MCF 10A (cell line): ENCODE measurements at regions not wholly inside any gene's neighbourhood (a gene's known extent, or its start where the extent isn't known, plus 50 kb on each side); places are given as distances from the start of the nearest gene placed in this dataset.

ENCODE experiments used
- BruUV-seq: library from RNA; stranded (reverse); fragments of 400-500 nt; replicated peaks from 2 replicates; lab custom pipeline; 2021; lab: Mats Ljungman, UMichigan
- CTCF ChIA-PET: fragments of 300-600 bp; sonication (Branson Sonifier 250); formaldehyde crosslinking; extraction: SDS; loops from one replicate; lab custom pipeline; 2021; ENCODE audit warnings: antibody characterized with exemption, inconsistent platforms; lab: Yijun Ruan, JAX
- POLR2A ChIA-PET: fragments of 300-600, 350-650 bp; sonication (Branson Sonifier 250); formaldehyde crosslinking; extraction: SDS; loops from one replicate; lab custom pipeline; 2020; ENCODE audit warnings: antibody characterized with exemption, inconsistent platforms; lab: Yijun Ruan, JAX
- DNase-seq: peaks from one replicate; pipeline ENCODE4 v3.0.0-alpha.2; 2018; ENCODE audit not compliant: unreplicated experiment
- H3K27ac Mint-ChIP-seq: one replicate; pipeline ENCODE4 v1.8.0; 2022; ENCODE audit warnings: mild to moderate bottlenecking, low read depth, mixed read lengths; ENCODE audit not compliant: unreplicated experiment
- H3K27me3 Mint-ChIP-seq: one replicate; pipeline ENCODE4 v1.8.0; 2022; ENCODE audit warnings: mixed read lengths; ENCODE audit not compliant: insufficient read depth, unreplicated experiment
- H3K36me3 Mint-ChIP-seq: one replicate; pipeline ENCODE4 v1.8.0; 2022; ENCODE audit warnings: mild to moderate bottlenecking, moderate library complexity, mixed read lengths; ENCODE audit not compliant: insufficient read depth, unreplicated experiment
- H3K4me1 Mint-ChIP-seq: one replicate; pipeline ENCODE4 v1.8.0; 2022; ENCODE audit warnings: mixed read lengths; ENCODE audit not compliant: insufficient read depth, unreplicated experiment
- H3K4me3 Mint-ChIP-seq: one replicate; pipeline ENCODE4 v1.8.0; 2022; ENCODE audit warnings: mild to moderate bottlenecking, moderate library complexity, mixed read lengths; ENCODE audit not compliant: unreplicated experiment
- H3K9me3 Mint-ChIP-seq: one replicate; pipeline ENCODE4 v1.8.0; 2022; ENCODE audit warnings: mixed read lengths; ENCODE audit not compliant: unreplicated experiment
- intact Hi-C: fragments of 100-400 bp; cut with micrococcal nuclease; formaldehyde crosslinking; loops from 2 replicates; pipeline ENCODE4 v1.14.1; 2022
- TF ChIP-seq, protein P1 (sequence below): fragments of 200-600 bp; IDR thresholded peaks from one replicate; pipeline ENCODE4 v1.8.0; 2022; ENCODE audit warnings: antibody characterized with exemption, mild to moderate bottlenecking; ENCODE audit not compliant: unreplicated experiment

DNA sequence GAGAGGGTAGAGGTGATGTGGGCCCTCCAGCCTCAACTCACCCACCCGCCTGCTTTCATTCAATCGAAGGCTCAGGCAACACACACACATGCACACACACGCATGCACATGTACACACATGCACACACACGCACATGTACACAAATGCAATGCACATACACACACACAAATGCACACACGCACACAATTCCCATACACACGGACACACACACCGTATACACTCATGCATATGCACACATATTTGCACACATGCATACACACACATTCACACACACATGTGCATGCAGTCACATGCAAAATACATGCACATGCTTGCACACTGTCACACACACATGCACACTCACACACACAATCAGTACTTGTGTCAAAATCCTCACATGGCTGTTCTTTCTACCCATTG is 55.9 kb upstream of the SPACA7 start:
- TF ChIP-seq, protein P1, sequence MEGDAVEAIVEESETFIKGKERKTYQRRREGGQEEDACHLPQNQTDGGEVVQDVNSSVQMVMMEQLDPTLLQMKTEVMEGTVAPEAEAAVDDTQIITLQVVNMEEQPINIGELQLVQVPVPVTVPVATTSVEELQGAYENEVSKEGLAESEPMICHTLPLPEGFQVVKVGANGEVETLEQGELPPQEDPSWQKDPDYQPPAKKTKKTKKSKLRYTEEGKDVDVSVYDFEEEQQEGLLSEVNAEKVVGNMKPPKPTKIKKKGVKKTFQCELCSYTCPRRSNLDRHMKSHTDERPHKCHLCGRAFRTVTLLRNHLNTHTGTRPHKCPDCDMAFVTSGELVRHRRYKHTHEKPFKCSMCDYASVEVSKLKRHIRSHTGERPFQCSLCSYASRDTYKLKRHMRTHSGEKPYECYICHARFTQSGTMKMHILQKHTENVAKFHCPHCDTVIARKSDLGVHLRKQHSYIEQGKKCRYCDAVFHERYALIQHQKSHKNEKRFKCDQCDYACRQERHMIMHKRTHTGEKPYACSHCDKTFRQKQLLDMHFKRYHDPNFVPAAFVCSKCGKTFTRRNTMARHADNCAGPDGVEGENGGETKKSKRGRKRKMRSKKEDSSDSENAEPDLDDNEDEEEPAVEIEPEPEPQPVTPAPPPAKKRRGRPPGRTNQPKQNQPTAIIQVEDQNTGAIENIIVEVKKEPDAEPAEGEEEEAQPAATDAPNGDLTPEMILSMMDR, result no peak
- Mint-ChIP-seq H3K36me3 (no peaks in the 10 kb centered on the region), H3K4me3 (no peak overlapping the region), H3K9me3 (peaks cover 13% of the 10 kb centered on the region), H3K27ac (no peak overlapping the region), H3K4me1 (no peaks in the 10 kb centered on the region), H3K27me3 (no peaks in the 10 kb centered on the region)
- DNase-seq, result no peak
- intact Hi-C loops, result no loop called here
- ChIA-PET POLR2A (interaction anchor here (0.7 kb wide), 1 partner anchor 434 kb away, joined by 4 read pairs; no protein-coding TSS in a partner anchor), CTCF (interaction anchor here (0.6 kb wide), 1 partner anchor 880 kb away, joined by 3 read pairs; no protein-coding TSS in a partner anchor)
- BruUV-seq, result no TSS peak

DNA sequence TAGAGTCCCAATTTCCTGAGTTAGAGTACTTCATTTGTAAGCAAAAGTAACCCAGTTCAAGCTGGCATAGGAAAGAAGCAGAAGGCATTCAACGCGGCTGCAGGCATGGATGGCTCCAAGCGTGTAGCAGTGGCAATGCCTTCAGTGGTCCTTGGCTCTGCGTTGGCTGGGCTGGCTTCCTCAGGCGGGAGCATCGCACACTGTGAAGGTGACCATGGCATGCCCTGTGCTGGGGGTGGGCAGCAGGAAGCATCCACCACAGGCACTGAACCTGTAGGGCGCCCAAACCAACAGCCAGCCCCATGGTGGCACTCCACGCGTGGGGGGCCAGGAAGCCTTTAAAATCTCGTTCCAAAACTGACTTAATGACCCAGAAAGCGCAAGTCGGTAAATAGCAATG is 53.6 kb upstream of the SPACA7 start:
- Mint-ChIP-seq H3K36me3 (no peaks in the 10 kb centered on the region), H3K9me3 (peaks cover 23% of the 10 kb centered on the region), H3K27me3 (no peaks in the 10 kb centered on the region), H3K4me1 (no peaks in the 10 kb centered on the region), H3K4me3 (no peak overlapping the region), H3K27ac (no peak overlapping the region)
- BruUV-seq, result no TSS peak
- POLR2A ChIA-PET, result no interaction called here
- no peak for DNase-seq
- intact Hi-C loops, result no loop called here
- CTCF ChIA-PET, result no interaction called here
- TF ChIP-seq, protein P1, result no peak

DNA sequence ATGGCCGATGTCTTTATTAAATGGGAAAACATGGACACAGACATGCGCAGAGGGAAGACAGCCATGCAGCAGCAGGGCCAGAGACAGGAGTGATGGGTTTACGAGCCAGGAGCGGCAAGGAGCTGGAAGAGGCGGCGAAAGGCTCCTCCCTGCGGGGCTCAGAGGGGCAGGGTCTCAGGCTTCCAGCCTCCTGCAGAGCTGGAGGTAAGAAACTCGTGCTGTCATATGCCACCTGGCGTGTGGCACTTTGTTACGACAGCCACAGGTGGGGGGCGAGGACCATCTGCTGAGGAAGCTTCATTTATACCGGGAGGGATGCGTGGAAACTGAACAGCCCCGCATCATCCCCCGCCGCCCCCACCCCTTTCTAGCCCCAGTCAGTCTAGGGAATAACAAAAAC is 52.0 kb upstream of the SPACA7 start:
- TF ChIP-seq, protein P1, result no peak
- no TSS peak for BruUV-seq
- ChIA-PET CTCF (no interaction called here), POLR2A (no interaction called here)
- H3K9me3 Mint-ChIP-seq, result peaks cover 36% of the 10 kb centered on the region
- no peaks in the 10 kb centered on the region for H3K36me3 Mint-ChIP-seq
- H3K4me1 Mint-ChIP-seq, result no peaks in the 10 kb centered on the region
- H3K27me3 Mint-ChIP-seq, result no peaks in the 10 kb centered on the region
- H3K27ac Mint-ChIP-seq, result no peak overlapping the region
- H3K4me3 Mint-ChIP-seq, result no peak overlapping the region
- DNase-seq, result no peak
- intact Hi-C loops, result no loop called here

DNA sequence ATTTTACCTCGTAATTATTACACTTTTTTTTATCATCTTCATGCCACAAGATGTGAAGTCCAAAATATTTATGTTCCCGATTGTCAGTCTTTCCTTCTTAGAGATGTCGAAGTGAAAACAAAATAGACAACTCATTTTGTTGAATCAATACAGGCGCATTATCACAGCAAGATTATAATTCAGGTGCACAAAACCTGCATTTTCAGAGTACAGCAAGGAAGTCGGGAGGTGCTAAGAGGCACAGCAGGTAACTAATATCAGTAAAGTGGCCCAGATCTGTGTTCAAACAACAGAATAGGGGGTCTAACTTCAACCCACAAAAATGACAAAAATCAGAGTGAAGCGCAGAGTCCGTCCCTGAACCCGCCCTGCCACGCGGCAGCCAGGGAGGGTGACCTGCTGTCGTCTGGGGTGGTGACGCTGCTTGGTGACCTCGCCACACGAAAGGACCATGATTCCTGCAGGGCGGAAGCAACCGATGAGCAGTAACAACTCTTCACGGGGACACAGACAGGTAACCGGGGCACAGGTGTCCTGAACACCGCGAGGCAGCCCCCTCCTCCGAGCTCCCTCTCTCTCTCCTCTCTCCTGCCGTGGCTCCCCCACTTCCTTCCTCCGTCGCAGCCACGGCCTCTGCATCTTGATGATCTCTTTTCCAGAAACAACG is 50.9 kb upstream of the SPACA7 start:
- ChIA-PET POLR2A (no interaction called here), CTCF (no interaction called here)
- peaks cover 34% of the 10 kb centered on the region for H3K9me3 Mint-ChIP-seq
- no peaks in the 10 kb centered on the region for H3K4me1 Mint-ChIP-seq
- intact Hi-C loops, result no loop called here
- no TSS peak for BruUV-seq
- no peaks in the 10 kb centered on the region for H3K36me3 Mint-ChIP-seq
- TF ChIP-seq, protein P1, result no peak
- DNase-seq, result no peak
- H3K4me3 Mint-ChIP-seq, result no peak overlapping the region
- H3K27me3 Mint-ChIP-seq, result no peaks in the 10 kb centered on the region
- no peak overlapping the region for H3K27ac Mint-ChIP-seq
